SK-N-MC (cell line): ENCODE measurements at regions not wholly inside any gene's neighbourhood (a gene's known extent, or its start where the extent isn't known, plus 50 kb on each side); places are given as distances from the start of the nearest gene placed in this dataset.

ENCODE experiments used
- EZH2 ChIP-seq: fragments of 200-600 bp; sonication (generic); IDR thresholded peaks from one replicate; pipeline ENCODE4 v1.6.1; 2017; ENCODE audit warnings: antibody characterized with exemption
- FOXP2 ChIP-seq: optimal IDR thresholded peaks from 2 replicates; pipeline ENCODE3; 2011; ENCODE audit warnings: mild to moderate bottlenecking, moderate library complexity; ENCODE audit not compliant: insufficient read depth; ENCODE audit errors: extremely low read length, control extremely low read depth
- POLR2AphosphoS5 ChIP-seq: IDR thresholded peaks from 2 replicates; pipeline ENCODE4 v1.6.1; 2012; ENCODE audit warnings: mild to moderate bottlenecking, low read depth, low read length, borderline replicate concordance

GRCh38 chr2:74778381-74779264, 55.3 kb upstream of the HK2 start:
- no peak for TF ChIP-seq FOXP2
- no peak for TF ChIP-seq POLR2AphosphoS5
- no peak for TF ChIP-seq EZH2
